ENCODE measurements at regions not wholly inside any gene's neighbourhood (a gene's known extent, or its start where the extent isn't known, plus 50 kb on each side); places are given as distances from the start of the nearest gene placed in this dataset.

GRCh38 chrX:39828971-39829370 is 268.8 kb downstream of the BCOR start:
- no peak overlapping the region for H3K4me3 Mint-ChIP-seq
- no peaks in the 10 kb centered on the region for H3K36me3 Mint-ChIP-seq
- H3K27me3 Mint-ChIP-seq (ENCODE audit: low read depth in 2 of 2), result peaks cover 0 to 5% of the 10 kb centered on the region in 2 donors
- Histone ChIP-seq H3K4me1 (ENCODE audit: control insufficient read depth, insufficient read depth, low read length) (peaks cover 2% of the 10 kb centered on the region), H3K27me3 (ENCODE audit: control insufficient read depth, insufficient read depth, low read length) (no peaks in the 10 kb centered on the region), H3K9me3 (ENCODE audit: control insufficient read depth, insufficient read depth, low read length) (no peaks in the 10 kb centered on the region), H3K4me3 (ENCODE audit: low read length) (no peak overlapping the region), H3K36me3 (ENCODE audit: control insufficient read depth, insufficient read depth, low read length) (no peaks in the 10 kb centered on the region), H3K27ac (ENCODE audit: low read length) (no peak overlapping the region)
- intact Hi-C loops (cut with micrococcal nuclease), result no loop called here
- H3K27ac Mint-ChIP-seq, result no peak overlapping the region
- DNase-seq (no peak), ATAC-seq (no peak)
- H3K9me3 Mint-ChIP-seq, result no peaks in the 10 kb centered on the region
- H3K4me1 Mint-ChIP-seq, result peaks cover 4% of the 10 kb centered on the region in 2 donors
- TF ChIP-seq, protein P1, sequence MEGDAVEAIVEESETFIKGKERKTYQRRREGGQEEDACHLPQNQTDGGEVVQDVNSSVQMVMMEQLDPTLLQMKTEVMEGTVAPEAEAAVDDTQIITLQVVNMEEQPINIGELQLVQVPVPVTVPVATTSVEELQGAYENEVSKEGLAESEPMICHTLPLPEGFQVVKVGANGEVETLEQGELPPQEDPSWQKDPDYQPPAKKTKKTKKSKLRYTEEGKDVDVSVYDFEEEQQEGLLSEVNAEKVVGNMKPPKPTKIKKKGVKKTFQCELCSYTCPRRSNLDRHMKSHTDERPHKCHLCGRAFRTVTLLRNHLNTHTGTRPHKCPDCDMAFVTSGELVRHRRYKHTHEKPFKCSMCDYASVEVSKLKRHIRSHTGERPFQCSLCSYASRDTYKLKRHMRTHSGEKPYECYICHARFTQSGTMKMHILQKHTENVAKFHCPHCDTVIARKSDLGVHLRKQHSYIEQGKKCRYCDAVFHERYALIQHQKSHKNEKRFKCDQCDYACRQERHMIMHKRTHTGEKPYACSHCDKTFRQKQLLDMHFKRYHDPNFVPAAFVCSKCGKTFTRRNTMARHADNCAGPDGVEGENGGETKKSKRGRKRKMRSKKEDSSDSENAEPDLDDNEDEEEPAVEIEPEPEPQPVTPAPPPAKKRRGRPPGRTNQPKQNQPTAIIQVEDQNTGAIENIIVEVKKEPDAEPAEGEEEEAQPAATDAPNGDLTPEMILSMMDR (IDR thresholded peaks at IDR 0.05), result no peak

DNA sequence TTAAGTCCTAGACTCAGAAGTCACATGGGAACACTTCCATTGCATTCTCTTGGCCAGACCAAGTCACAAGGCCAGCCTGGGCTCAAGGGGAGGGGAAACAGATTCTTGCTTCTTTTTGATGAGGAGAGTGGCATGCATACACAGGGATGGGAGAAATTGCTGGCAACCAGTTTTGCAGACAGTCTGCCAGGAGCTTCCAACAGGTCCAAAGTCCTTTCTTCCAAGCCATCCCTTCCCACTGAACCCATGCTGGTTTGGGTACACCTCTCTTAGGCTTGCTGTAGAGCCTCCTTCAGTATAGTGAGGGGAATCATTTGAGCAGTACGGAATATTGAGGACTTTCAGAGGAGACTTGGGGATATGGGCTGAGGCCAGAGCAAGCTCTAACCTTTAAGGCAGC is 267.8 kb downstream of the BCOR start:
- Mint-ChIP-seq H3K27me3 (ENCODE audit: low read depth in 2 of 2) (peaks cover 0 to 2% of the 10 kb centered on the region in 2 donors), H3K36me3 (no peaks in the 10 kb centered on the region), H3K4me1 (no peaks in the 10 kb centered on the region), H3K9me3 (no peaks in the 10 kb centered on the region), H3K4me3 (no peak overlapping the region), H3K27ac (no peak overlapping the region)
- Histone ChIP-seq H3K4me3 (ENCODE audit: low read length) (no peak overlapping the region), H3K9me3 (ENCODE audit: control insufficient read depth, insufficient read depth, low read length) (no peaks in the 10 kb centered on the region), H3K27me3 (ENCODE audit: control insufficient read depth, insufficient read depth, low read length) (no peaks in the 10 kb centered on the region), H3K27ac (ENCODE audit: low read length) (no peak overlapping the region), H3K4me1 (ENCODE audit: control insufficient read depth, insufficient read depth, low read length) (no peaks in the 10 kb centered on the region), H3K36me3 (ENCODE audit: control insufficient read depth, insufficient read depth, low read length) (no peaks in the 10 kb centered on the region)
- TF ChIP-seq, protein P1 (IDR thresholded peaks at IDR 0.05), result no peak
- no peak for ATAC-seq
- intact Hi-C loops (cut with micrococcal nuclease), result no loop called here
- DNase-seq, result no peak
- 100% methylated on average over 1 of the region's 1 CpG for WGBS (ENCODE audit: insufficient coverage)

DNA sequence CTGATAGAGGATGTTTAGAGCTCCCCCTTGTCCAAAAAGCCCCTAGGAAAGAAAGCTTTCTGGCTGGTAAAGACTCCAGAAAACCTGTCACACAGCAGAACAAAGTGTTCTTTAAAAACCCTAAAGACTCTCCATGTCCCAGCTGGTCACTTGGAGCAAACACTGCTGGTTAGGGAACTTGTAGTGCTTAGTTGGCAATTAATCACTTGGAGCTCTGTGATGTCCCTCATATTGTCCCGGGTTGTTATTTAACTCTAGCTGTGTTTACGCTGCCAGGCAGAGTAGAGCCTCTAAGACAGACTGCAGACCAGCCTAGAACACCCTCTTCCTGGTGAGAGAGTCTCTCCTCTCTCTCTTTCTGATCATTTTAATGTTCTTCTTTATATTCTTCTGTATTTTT is 267.3 kb downstream of the BCOR start:
- H3K9me3 Mint-ChIP-seq, result no peaks in the 10 kb centered on the region
- 90% methylated on average over 2 of the region's 2 CpGs for WGBS (ENCODE audit: insufficient coverage)

GRCh38 chrX:39832211-39832610 is 265.5 kb downstream of the BCOR start:
- Mint-ChIP-seq H3K4me3 (no peak overlapping the region), H3K27ac (no peak overlapping the region), H3K36me3 (no peaks in the 10 kb centered on the region), H3K9me3 (no peaks in the 10 kb centered on the region), H3K27me3 (ENCODE audit: low read depth in 2 of 2) (no peaks in the 10 kb centered on the region), H3K4me1 (no peaks in the 10 kb centered on the region)
- Histone ChIP-seq H3K27me3 (ENCODE audit: control insufficient read depth, insufficient read depth, low read length) (no peaks in the 10 kb centered on the region), H3K9me3 (ENCODE audit: control insufficient read depth, insufficient read depth, low read length) (no peaks in the 10 kb centered on the region), H3K4me3 (ENCODE audit: low read length) (no peak overlapping the region), H3K4me1 (ENCODE audit: control insufficient read depth, insufficient read depth, low read length) (no peaks in the 10 kb centered on the region), H3K36me3 (ENCODE audit: control insufficient read depth, insufficient read depth, low read length) (no peaks in the 10 kb centered on the region), H3K27ac (ENCODE audit: low read length) (no peak overlapping the region)
- ATAC-seq (no peak), DNase-seq (no peak)
- intact Hi-C loops (cut with micrococcal nuclease), result no loop called here
- WGBS (ENCODE audit: insufficient coverage), result 96% methylated on average over 10 of the region's 11 CpGs
- TF ChIP-seq, protein P1 (IDR thresholded peaks at IDR 0.05), result no peak

More for the DNA sequence above, 267.3 kb downstream of the BCOR start:
- Mint-ChIP-seq H3K27me3 (ENCODE audit: low read depth in 2 of 2) (no peaks in the 10 kb centered on the region), H3K4me3 (no peak overlapping the region), H3K4me1 (no peaks in the 10 kb centered on the region), H3K36me3 (no peaks in the 10 kb centered on the region), H3K27ac (no peak overlapping the region)
- DNase-seq (no peak), ATAC-seq (no peak)
- H3K27ac ChIP-seq (ENCODE audit: low read length), result no peak overlapping the region
- TF ChIP-seq, protein P1 (IDR thresholded peaks at IDR 0.05), result no peak
- no peaks in the 10 kb centered on the region for H3K4me1 ChIP-seq (ENCODE audit: control insufficient read depth, insufficient read depth, low read length)
- no peaks in the 10 kb centered on the region for H3K36me3 ChIP-seq (ENCODE audit: control insufficient read depth, insufficient read depth, low read length)
- intact Hi-C loops (cut with micrococcal nuclease), result no loop called here
- no peak overlapping the region for H3K4me3 ChIP-seq (ENCODE audit: low read length)
- no peaks in the 10 kb centered on the region for H3K9me3 ChIP-seq (ENCODE audit: control insufficient read depth, insufficient read depth, low read length)
- H3K27me3 ChIP-seq (ENCODE audit: control insufficient read depth, insufficient read depth, low read length), result no peaks in the 10 kb centered on the region

All from natural killer cell (primary cell).